Mononuclear cell (primary cell): ENCODE measurements at regions not wholly inside any gene's neighbourhood (a gene's known extent, or its start where the extent isn't known, plus 50 kb on each side); places are given as distances from the start of the nearest gene placed in this dataset.
"Not testable (repeated sequence)": the region's sequence is repeated elsewhere in the genome, so short reads cannot be mapped to it uniquely, and the experiment has no call there.

Experiments used
- H3K27me3 ChIP-seq: 2 replicates; pipeline ENCODE4 v1.6.0; 2011; ENCODE audit warnings: low read length, control low read depth; ENCODE audit not compliant: insufficient read depth
- H3K4me1 ChIP-seq: 2 replicates; pipeline ENCODE4 v1.5.1; 2011; ENCODE audit warnings: mild to moderate bottlenecking, low read length, control low read depth; ENCODE audit not compliant: insufficient read depth
- H3K4me3 ChIP-seq: 2 replicates; pipeline ENCODE4 v1.5.1; 2011; ENCODE audit warnings: mild to moderate bottlenecking, low read length, moderate library complexity
- H3K9me3 ChIP-seq: 2 replicates; pipeline ENCODE4 v1.5.1; 2011; ENCODE audit warnings: low read depth, mild to moderate bottlenecking, control low read depth, low read length

DNA sequence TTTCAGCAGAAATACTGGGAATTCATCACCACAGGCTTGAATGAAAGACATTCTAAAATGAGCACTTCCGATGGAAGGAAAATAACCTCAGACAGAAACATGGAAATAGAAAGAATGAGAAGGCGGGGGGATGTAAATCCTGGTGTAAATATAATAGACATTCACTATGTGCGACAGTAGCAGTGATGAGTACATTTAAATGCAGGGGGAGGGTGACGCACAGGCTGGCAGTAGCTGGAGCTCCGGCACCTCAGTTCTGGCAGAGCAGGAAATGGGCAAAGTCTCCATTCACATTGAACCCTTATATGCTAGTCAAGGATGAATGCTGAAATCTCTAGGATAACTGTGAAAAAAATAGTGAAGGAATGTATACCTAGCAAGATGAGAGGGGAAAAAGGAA lies 172.7 kb upstream of the C14orf180 start:
- Histone ChIP-seq H3K9me3 (no peaks in the 10 kb centered on the region), H3K27me3 (no peaks in the 10 kb centered on the region), H3K4me3 (no peak overlapping the region), H3K4me1 (no peaks in the 10 kb centered on the region)

DNA sequence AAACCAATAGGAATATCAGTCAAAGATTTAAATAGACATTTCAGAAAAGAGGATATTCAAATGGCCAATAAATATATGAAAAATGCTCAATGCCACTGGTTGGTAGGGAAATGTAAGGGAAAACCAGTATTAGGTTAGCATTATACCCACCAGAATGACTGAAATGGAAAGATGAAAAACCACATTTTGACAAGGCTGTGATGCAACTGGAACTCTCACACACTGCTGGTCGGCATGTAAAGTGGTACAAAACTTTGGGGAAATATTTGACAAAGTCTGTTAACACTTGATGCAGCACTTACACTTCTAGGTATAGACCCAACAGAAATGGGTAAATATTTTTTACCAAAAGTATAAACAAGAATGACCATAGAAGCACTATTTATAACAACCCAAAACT lies 163.2 kb upstream of the C14orf180 start:
- Histone ChIP-seq H3K4me3 (no peak overlapping the region), H3K27me3 (peaks cover 5% of the 10 kb centered on the region), H3K4me1 (no peaks in the 10 kb centered on the region), H3K9me3 (no peaks in the 10 kb centered on the region)

DNA sequence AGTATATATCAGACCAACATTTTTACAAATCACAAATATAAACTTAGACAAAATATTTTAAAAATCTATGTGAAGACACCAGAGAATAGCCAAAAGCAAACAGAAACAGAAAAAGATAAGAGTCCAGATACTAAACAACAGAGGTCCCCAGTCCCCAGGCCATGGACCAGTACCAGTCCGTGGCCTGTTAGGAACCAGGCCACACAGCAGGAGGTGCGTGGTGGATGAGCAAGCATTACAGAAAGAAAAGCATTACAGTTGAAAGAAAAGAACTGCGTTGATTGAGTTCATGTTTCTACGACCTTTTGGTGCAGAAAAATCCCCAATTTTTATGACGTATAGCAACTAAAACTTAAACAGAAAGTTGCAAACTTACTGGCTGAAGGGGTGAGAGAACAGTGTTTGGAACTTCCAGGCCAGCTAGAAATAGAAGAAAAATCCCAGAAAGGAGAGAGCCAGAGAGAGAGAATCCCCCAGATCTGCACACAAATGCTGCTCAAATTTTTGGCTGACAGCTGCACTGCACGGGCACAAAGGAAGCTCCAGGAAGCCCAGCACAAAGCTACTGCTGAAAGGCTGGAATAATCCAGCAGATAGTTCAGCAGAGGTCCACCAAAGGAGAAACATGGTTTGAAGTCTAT lies 159.6 kb upstream of the C14orf180 start:
- Histone ChIP-seq H3K4me1 (no peaks in the 10 kb centered on the region), H3K9me3 (no peaks in the 10 kb centered on the region), H3K4me3 (no peak overlapping the region), H3K27me3 (peaks cover 5% of the 10 kb centered on the region)

DNA sequence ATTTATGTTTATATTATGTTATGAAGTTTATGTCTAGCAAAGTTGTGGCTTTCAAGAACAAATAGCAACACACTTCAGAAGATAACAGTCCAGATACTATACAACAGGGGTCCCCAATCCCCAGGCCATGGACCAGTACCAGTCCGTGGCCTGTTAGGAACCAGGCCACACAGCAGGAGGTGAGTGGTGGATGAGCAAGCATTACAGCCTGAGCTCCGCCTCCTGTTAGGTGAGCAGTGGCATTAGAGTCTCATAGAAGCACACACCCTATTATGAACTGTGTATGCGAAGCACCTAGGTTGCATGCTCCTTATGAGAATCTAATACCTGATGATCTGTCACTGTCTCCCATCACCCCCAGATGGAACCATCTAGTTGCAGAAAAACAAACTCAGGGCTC lies 159.0 kb upstream of the C14orf180 start:
- not testable (repeated sequence) for H3K4me3 ChIP-seq, H3K9me3 ChIP-seq, H3K27me3 ChIP-seq, H3K4me1 ChIP-seq

DNA sequence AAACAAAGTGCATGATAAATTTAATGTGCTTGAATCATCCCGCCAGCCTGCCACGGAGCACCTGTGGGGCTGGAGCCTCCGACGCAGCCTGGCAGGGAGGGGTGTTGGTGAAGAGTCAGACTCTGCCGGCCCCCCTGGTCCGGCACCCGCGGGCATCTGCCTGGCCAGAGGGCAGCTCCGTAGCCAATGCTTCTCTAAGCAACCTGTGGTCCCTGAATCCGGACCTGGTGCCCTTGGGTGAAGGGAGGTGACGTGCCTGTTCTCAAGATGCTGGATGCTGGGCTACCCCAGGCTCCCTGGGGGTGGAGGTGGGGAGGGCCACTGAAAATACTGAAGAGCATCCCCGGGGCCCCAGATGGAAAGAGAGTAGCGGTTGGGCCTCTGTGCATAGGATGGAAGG lies 158.6 kb upstream of the C14orf180 start:
- no peaks in the 10 kb centered on the region for H3K9me3 ChIP-seq
- H3K4me3 ChIP-seq, result no peak overlapping the region
- H3K27me3 ChIP-seq, result peaks cover 5% of the 10 kb centered on the region
- H3K4me1 ChIP-seq, result no peaks in the 10 kb centered on the region

DNA sequence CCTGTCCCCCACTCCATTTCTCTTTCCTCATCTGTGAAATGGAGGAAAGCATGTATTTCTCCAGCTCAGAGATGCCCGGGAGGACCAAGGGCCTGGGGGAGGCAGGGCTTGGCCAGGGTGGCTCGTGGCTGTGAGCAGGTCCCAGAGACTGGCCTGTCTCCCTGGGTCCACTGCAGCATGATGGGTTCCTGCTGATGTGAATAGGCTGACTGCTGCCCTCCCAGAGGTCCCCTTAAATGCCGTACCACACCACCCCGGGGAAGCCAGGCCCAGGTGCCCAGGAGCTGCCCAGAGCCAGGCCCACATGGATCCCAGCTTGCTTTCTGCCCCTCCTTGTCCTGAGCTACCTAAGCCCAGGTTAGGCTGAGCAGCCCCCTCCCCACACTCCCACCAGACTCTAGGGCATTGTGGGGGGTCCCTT lies 158.2 kb upstream of the C14orf180 start:
- Histone ChIP-seq H3K4me3 (no peak overlapping the region), H3K27me3 (peaks cover 5% of the 10 kb centered on the region), H3K9me3 (no peaks in the 10 kb centered on the region), H3K4me1 (no peaks in the 10 kb centered on the region)

DNA sequence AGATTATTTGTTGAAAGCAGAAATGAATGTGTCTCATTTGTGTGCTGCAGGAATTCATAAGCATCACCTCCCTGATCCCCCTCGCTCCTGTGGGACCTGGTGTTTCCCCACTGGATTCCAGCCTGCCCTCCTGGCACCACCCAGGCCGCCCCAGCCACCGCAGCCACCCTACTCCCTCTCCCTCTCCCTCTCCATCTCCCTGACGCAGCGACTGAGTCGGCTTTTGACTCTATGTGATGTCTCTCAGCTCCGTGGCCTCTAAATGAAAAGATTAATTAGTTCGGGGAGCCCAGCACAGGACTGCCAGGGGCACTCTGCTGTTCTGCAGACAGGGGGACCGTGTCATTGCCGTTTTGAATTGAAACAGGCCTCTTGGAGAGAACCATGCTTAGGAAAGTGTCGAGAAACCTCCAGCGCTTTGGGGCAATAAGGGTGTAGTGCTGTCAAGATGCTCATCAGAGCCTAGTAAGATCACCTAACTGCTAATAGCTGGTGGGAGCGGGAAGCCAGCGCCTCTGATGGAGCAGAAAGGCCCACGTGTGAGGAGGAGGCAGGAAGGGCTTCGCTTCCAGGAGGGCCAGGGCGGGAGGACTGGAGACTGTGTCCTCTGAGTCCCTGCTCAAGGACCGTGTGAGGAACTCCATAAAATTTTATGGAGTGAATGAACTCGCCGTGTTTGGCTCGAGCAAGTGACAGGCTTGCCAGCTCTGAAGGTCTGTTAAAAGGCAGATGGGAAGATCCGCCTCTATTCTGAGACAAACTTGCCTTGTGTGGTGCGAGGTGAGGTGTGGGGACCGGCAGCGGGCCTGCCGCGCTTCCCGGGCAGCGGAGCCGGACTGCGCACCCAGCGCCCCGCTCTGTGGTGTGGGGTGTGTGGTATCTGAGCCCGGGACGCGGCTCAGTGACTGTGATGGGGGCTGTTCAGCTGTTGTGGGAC lies 157.4 kb upstream of the C14orf180 start:
- H3K4me3 ChIP-seq, result no peak overlapping the region
- no peaks in the 10 kb centered on the region for H3K27me3 ChIP-seq
- no peaks in the 10 kb centered on the region for H3K4me1 ChIP-seq
- no peaks in the 10 kb centered on the region for H3K9me3 ChIP-seq

DNA sequence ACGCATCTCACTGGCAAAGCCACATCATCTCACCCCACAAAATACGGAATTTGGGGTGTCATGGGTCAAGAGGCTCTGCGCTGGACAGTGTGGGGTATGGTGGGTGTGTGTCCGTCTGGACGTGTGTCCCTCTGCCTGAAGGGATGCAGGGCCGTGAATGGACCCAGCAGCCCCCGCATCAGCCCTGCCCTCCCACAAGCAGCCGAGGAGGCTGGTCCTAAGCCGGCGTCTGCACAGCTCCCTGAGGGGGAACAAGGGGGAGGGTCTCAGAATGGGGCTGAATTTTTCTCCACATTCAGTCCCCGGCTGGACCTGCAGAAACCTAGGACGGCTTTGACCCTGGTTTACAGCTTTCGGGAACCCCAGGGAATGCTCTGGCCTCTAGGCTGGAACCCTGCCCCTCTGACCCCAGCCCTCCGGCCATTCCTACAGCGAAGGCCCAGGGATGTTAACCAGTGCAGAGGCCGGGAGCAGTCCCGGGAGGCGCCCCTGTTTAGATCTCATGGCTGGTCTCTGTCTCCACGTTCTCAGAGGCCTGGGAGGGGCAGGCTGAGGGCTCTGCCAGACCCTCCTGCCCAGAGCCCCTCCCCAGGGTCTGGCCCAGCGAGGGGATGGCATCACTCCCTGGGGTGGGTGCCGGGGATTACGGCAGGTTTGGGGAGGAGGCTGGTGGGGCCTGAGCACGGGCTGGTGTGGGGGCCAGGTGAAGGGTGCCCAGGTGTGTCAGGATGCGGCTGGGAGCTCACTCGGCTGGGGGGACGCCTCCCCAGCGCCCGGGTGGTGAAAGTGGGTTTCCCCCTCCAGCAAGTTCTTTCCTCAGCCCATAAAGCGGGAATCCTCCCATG lies 156.5 kb upstream of the C14orf180 start:
- Histone ChIP-seq H3K4me1 (no peaks in the 10 kb centered on the region), H3K27me3 (no peaks in the 10 kb centered on the region), H3K9me3 (no peaks in the 10 kb centered on the region), H3K4me3 (no peak overlapping the region)

DNA sequence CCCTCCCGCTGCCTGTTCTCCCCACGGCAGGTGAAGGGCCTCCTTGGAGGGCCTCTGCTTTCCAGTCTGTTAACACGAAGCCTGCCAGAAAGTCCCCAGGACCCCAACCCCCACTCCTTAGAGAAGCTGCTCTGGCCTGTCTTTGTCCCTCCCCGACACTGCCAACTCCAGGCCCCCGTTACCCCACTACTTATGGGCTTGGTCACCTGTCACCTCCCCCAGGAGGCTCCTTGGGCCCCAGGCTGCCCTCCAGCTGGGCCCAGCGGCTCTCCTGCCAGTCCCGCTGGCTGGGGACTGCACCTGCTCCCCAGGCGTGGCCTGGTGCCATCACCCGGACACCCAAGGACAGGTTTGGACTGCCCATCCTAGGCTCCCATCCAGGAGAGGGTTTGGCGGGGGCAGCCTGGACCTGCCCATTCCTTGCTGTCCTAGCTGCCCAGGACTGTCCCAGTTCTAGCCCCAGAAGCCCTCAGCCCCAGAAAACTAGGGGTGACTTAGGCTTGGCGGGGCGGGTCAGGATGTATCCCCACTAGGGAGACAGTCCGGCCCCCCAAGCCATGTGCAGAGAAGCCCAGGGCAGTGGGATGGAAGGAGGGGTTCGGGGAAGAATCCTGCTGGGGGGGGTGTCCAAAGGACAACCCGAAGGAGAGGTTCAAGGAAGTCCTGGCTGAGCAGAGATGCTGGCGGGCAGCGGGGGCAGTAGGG lies 155.7 kb upstream of the C14orf180 start:
- Histone ChIP-seq H3K4me1 (no peaks in the 10 kb centered on the region), H3K9me3 (no peaks in the 10 kb centered on the region), H3K27me3 (no peaks in the 10 kb centered on the region), H3K4me3 (no peak overlapping the region)

DNA sequence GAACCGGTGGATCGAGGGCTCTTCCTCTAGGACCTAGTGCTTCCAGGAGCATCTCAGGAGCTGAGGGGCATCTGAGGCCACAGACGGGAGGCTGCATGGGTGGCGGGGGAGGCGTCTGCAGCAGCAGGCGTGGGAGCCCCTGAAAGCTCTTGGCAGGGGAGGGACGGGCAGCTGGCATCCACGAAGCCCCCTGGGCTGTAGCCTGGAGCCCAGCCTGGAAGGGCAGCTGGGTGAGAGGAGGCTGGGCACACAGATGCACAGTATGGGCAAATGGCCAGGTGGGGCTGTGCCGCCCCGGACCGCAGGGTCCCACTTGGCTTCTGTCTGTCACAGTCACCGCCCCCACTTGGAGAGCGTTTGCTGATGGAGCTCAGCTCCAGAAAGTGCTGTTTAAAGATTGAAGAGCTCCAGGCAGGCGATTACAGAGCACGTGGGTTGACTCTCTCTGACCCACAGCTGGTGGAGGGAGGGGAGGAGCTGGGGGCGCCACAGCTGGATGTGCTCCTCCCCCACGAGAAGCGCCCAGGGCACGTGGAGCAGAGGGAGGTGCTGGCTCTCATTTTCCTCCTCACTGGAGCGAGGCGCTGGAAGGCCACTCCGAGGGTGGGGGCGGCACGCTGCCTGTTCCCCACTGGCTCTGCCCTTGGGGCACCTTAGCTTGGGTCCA lies 155.0 kb upstream of the C14orf180 start:
- no peaks in the 10 kb centered on the region for H3K4me1 ChIP-seq
- H3K9me3 ChIP-seq, result no peaks in the 10 kb centered on the region
- H3K27me3 ChIP-seq, result no peaks in the 10 kb centered on the region
- no peak overlapping the region for H3K4me3 ChIP-seq

DNA sequence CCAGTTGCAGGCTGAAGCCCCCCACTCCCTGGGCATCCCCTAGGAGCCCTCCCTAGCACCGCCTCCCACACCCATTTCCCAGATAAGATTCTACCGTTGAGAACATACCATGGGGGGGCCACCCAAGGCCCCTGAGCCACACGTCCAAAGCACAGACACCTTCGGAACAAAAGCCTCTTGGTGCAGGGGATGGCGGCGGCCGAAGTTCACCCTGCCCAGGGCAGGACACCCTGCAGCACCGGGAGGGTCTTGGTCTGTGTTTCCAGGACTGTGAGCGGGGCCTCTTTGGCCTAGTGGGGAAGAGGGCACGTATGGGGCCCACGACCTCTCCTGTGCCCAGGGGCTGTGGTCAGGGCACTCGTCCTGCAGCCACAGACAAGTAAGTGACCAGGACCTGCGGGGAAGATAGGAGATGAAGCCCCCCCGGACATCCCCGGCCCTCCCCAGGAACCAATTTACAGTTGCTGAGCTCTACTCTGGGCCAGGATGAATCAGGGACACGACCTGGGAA lies 154.3 kb upstream of the C14orf180 start:
- Histone ChIP-seq H3K4me1 (no peaks in the 10 kb centered on the region), H3K27me3 (no peaks in the 10 kb centered on the region), H3K9me3 (no peaks in the 10 kb centered on the region)

DNA sequence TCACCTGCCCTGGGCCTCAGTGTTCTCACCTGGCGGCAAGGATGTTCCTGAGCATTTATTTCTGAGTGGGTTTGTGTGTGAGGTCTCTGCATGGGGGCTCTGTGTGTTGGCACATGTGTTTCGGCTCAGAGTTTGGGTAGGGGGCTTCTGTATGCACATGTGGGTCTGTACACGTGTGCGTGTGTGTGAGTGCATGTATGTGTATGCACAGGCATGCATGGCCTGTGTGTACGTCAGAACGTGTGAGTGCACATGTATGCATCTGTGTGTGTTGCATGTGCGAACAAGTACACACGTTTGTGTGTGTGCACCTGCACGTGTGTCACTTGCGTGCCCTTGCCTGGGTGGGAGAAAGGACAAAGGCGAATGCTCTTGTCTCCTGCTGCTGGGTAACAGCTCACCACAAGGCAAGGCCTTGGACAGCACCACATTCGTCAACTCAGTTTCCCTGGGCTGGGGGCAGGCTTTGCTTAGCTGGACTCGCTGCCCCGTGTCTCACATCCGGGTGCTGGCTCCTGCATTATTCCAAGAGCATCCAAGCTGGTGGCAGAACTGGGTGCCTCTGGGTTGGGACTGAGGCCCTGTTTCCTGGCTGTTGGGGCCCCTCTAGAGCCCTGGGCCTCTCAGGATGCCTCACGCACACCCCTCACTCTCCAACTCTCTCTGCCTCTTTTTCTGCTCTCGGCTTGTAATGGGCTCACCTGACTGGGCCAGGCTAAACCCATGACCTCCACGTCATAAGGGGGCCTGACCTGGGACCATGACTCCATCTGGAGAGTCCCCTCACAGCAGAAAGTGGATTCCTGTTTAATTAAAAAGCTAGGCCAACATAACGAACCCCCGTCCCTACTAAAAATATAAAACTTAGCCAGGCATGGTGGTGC lies 153.6 kb upstream of the C14orf180 start:
- no peak overlapping the region for H3K4me3 ChIP-seq
- no peaks in the 10 kb centered on the region for H3K27me3 ChIP-seq
- H3K4me1 ChIP-seq, result no peaks in the 10 kb centered on the region
- no peaks in the 10 kb centered on the region for H3K9me3 ChIP-seq

More for the DNA sequence above, 154.3 kb upstream of the C14orf180 start:
- no peak overlapping the region for H3K4me3 ChIP-seq

DNA sequence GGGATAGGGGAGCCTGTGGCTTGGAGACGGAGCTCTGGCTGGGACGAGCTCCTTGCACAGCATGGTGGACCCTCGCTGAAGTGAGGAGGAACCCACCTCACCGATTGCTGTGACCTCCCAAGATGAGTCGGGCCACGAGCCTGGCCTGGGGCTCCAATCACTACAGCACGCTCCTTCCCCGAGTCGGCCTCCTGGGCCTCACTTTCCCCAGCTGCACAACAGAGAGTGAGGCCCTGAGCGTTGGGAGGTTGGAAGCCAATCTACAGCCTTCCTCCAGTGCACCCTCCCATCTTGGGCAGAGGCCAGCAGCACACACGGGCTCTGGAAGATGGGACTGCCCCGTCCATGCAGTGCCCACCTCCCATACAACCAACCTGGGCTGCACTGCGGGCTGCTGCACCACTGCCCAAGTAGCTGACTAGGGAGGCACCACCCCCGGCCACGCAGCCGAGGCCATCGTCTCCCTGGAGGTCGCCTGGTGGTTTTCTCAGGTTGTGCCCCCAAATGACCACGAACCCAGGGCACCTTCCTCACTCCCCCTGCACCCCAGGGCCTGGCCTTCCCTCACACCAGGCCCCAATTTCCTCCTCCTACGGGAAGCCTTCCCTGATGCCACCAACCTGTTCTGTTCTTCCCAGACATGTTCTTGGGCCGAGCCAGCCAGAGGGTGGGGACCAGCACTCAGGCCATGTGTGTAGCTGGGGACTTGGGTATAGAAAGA lies 152.3 kb upstream of the C14orf180 start:
- Histone ChIP-seq H3K4me3 (no peak overlapping the region), H3K4me1 (no peaks in the 10 kb centered on the region), H3K27me3 (no peaks in the 10 kb centered on the region), H3K9me3 (no peaks in the 10 kb centered on the region)
